OCI-LY1 (cell line): ENCODE measurements at regions not wholly inside any gene's neighbourhood (a gene's known extent, or its start where the extent isn't known, plus 50 kb on each side); places are given as distances from the start of the nearest gene placed in this dataset.

Experiments used
- CTCF ChIP-seq: fragments of 200-600 bp; sonication (generic), shearing (Covaris generic); IDR thresholded peaks from 2 replicates; pipeline ENCODE4 v1.5.1; 2017; ENCODE audit warnings: mild to moderate bottlenecking, antibody characterized with exemption, low read length, moderate library complexity, mixed read lengths
- EZH2 ChIP-seq: fragments of 200-600 bp; sonication (generic), shearing (Covaris generic); IDR thresholded peaks from 2 replicates; pipeline ENCODE4 v1.8.0; 2017; ENCODE audit warnings: borderline replicate concordance, mixed run types, mild to moderate bottlenecking, antibody characterized with exemption, low read length, moderate library complexity, mixed read lengths

GRCh38 chrX:13891377-13892140 lies 74.7 kb upstream of the GPM6B start:
- TF ChIP-seq CTCF: no peak
- no peak for TF ChIP-seq EZH2
